ACC112 (cell line): ENCODE measurements at regions not wholly inside any gene's neighbourhood (a gene's known extent, or its start where the extent isn't known, plus 50 kb on each side); places are given as distances from the start of the nearest gene placed in this dataset.

Experiments
- H2AFZ ChIP-seq: fragments of 200-600 bp; sonication (generic); one replicate; pipeline ENCODE4 v1.6.0; 2017; ENCODE audit warnings: antibody characterized with exemption, low read length; ENCODE audit not compliant: unreplicated experiment
- H3K27ac ChIP-seq: fragments of 200-600 bp; sonication (generic); 2 replicates; pipeline ENCODE4 v1.5.1; 2014; ENCODE audit warnings: low read depth, mild to moderate bottlenecking, antibody characterized with exemption, low read length, moderate library complexity
- H3K27me3 ChIP-seq: fragments of 200-600 bp; sonication (generic); 2 replicates; pipeline ENCODE4 v1.6.1; 2014; ENCODE audit warnings: mild to moderate bottlenecking, antibody characterized with exemption, low read length, moderate library complexity, mixed read lengths; ENCODE audit not compliant: insufficient read depth
- H3K36me3 ChIP-seq: fragments of 200-600 bp; sonication (generic); 2 replicates; pipeline ENCODE4 v1.6.1; 2016; ENCODE audit warnings: mild to moderate bottlenecking, antibody characterized with exemption, low read length, moderate library complexity, mixed read lengths; ENCODE audit not compliant: insufficient read depth
- H3K4me1 ChIP-seq: fragments of 200-600 bp; sonication (generic); one replicate; pipeline ENCODE4 v1.6.1; 2016; ENCODE audit warnings: low read length, mixed read lengths; ENCODE audit not compliant: insufficient read depth, unreplicated experiment, control insufficient read depth
- H3K4me3 ChIP-seq: fragments of 200-600 bp; sonication (generic); 2 replicates; pipeline ENCODE4 v1.5.1; 2014; ENCODE audit warnings: mild to moderate bottlenecking, low read depth, low read length
- H3K79me2 ChIP-seq: fragments of 200-600 bp; sonication (generic); one replicate; pipeline ENCODE4 v1.6.0; 2016; ENCODE audit warnings: low read length; ENCODE audit not compliant: control insufficient read depth, unreplicated experiment, insufficient read depth

- Histone ChIP-seq H3K27me3 (peaks cover 40% of the 10 kb centered on the region), H2AFZ (no peak overlapping the region), H3K4me3 (no peak overlapping the region), H3K79me2 (no peaks in the 10 kb centered on the region), H3K36me3 (no peaks in the 10 kb centered on the region), H3K27ac (no peak overlapping the region), H3K4me1 (no peaks in the 10 kb centered on the region)
These were observed 277.8 kb upstream of the FBXL7 start for GRCh38 chr5:15222156-15222555.

DNA sequence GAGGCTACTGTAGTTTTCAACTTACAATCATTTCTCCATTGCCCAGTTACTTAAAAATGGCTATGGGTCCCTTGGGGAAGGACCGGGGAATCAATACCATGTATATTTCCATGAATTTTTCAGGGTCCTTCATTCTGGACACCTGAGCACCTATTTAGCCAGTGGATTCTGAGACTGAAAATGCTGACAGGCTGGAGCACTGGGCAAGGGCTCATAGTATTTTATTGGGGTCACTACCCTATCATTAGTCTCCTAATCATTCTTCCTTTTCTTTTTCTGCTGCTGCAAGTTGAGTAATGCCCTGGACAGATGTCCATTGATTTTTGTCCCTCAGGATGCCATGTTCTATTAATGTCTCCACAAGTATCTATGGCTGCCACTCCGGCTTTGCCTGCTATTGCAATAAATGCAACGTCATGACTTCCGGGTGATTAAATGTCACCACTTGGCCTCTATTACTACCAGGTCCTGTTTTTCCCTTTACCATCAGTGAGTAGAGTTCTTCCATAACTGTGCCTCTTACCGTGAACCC is 279.3 kb upstream of the FBXL7 start:
- H2AFZ ChIP-seq = no peak overlapping the region
- H3K27ac ChIP-seq = no peak overlapping the region
- H3K79me2 ChIP-seq = no peaks in the 10 kb centered on the region
- no peak overlapping the region for H3K4me3 ChIP-seq
- H3K36me3 ChIP-seq = no peaks in the 10 kb centered on the region
- no peaks in the 10 kb centered on the region for H3K4me1 ChIP-seq
- H3K27me3 ChIP-seq = peaks cover 30% of the 10 kb centered on the region

DNA sequence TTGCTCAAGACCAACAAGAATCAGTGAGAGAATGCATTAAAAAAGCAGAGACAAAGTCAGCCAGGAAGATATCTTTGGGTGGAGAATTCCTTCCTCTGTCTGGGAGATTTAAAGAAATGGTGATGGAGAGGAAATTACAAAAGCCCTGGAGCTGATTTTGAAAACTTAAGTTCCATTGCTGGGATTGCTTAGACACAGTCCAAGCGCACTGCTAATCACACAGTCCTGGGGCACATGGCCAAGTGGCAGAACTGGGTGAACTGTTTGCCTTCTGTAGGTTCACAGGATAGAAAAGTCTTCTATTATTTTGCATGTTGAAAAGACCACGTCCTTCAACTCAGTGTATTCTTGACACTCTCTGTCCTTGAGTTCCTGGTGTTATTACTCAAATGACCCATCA is 284.9 kb upstream of the FBXL7 start:
- H3K79me2 ChIP-seq = no peaks in the 10 kb centered on the region

GRCh38 chr5:15214010-15214409 is 286.0 kb upstream of the FBXL7 start:
- Histone ChIP-seq H3K27me3 (peaks cover 49% of the 10 kb centered on the region; the same call in 1 of the 2 replicates), H3K27ac (no peak overlapping the region), H3K36me3 (no peaks in the 10 kb centered on the region), H2AFZ (no peak overlapping the region), H3K4me3 (no peak overlapping the region), H3K4me1 (no peaks in the 10 kb centered on the region), H3K79me2 (no peaks in the 10 kb centered on the region)

More for the DNA sequence above, 284.9 kb upstream of the FBXL7 start:
- H3K4me1 ChIP-seq = no peaks in the 10 kb centered on the region
- H3K27ac ChIP-seq = no peak overlapping the region
- no peaks in the 10 kb centered on the region for H3K36me3 ChIP-seq
- no peak overlapping the region for H3K4me3 ChIP-seq
- H2AFZ ChIP-seq = no peak overlapping the region
- peaks cover 50% of the 10 kb centered on the region; the same call in 1 of the 2 replicates for H3K27me3 ChIP-seq

DNA sequence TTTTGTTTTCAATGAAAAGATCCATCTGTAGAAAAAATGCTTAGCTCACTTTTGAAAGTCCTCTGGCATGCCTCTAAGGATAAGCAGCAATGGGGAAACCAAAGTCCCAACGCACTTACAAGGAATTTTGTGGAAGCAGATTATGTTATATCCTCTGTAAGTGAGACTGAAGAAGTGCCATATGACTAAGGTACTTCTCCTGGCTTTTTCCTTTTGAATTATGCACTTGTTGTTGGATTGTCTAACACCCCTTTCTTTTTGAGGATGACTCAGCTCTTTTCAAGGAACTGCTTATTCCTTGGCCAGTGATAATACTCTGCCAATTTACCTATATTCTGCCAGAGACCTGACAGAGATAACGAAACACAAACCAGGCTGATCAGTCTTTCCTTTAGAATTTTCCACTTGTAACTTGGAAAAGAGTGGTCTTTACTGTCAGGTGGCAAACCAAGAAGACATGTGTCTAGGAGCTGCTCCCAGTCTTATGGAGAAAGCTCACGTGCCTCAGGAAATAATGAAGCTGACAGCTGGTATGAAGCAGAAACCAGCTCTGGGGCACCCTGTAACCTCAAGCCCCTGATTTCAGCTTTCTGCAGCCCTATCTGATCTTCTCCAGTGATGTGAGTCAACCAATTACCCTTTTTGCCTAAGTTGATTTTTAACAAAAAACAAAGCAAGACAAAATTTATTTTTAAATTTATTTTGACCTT is 290.8 kb upstream of the FBXL7 start:
- Histone ChIP-seq H3K36me3 (no peaks in the 10 kb centered on the region), H3K4me3 (no peak overlapping the region), H3K4me1 (no peaks in the 10 kb centered on the region), H3K27ac (no peak overlapping the region), H2AFZ (no peak overlapping the region), H3K27me3 (peaks cover 24% of the 10 kb centered on the region), H3K79me2 (no peaks in the 10 kb centered on the region)

DNA sequence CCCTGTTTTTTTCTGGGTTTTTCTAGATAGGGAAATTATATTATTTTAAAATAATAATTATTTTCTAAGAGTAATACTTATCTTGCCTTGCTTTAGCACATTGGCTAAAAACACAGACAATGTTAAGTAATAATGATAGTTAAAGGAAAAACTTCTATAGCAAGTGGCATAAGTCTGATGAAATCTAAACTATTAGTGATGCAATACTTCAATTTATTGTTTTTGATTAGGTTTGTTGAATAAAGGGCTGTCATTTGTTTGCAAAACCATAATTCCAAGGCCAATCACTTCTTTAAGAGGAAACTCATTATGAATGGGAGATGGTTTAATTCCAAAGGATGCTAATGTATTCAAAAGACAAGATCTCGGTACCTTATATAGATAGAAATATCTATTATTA is 293.8 kb upstream of the FBXL7 start:
- peaks cover 10% of the 10 kb centered on the region for H3K27me3 ChIP-seq
- H3K27ac ChIP-seq = no peak overlapping the region
- H3K4me3 ChIP-seq = no peak overlapping the region
- no peak overlapping the region for H2AFZ ChIP-seq
- H3K79me2 ChIP-seq = no peaks in the 10 kb centered on the region
- H3K4me1 ChIP-seq = no peaks in the 10 kb centered on the region
- no peaks in the 10 kb centered on the region for H3K36me3 ChIP-seq

DNA sequence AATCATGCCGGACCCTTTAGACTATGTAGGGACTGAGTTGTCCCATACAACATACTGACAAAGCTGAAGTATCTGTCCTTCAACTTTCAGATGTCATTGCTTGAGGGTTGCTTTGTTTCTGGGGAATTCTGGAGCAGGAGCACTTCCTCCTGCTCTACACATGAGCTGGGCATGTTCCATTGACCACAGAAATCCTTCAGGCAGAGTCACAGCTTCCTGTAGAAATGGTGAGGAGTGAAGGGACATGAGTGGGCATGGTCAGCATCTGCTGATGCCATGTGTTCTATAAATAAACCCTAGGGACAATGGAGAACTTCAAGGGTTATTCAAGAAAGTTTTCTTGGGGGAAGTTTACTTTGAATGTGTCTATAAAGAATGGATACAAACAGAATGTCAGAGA is 296.6 kb upstream of the FBXL7 start:
- no peak overlapping the region for H3K4me3 ChIP-seq
- H3K27me3 ChIP-seq = peaks cover 7% of the 10 kb centered on the region
- H3K79me2 ChIP-seq = no peaks in the 10 kb centered on the region
- H3K36me3 ChIP-seq = no peaks in the 10 kb centered on the region
- H2AFZ ChIP-seq = no peak overlapping the region
- H3K4me1 ChIP-seq = no peaks in the 10 kb centered on the region
- no peak overlapping the region for H3K27ac ChIP-seq

GRCh38 chr5:15191012-15191411 is 309.0 kb upstream of the FBXL7 start:
- Histone ChIP-seq H3K4me3 (no peak overlapping the region), H3K27ac (no peak overlapping the region), H3K27me3 (peaks cover 10% of the 10 kb centered on the region; the same call in 1 of the 2 replicates), H3K79me2 (no peaks in the 10 kb centered on the region), H2AFZ (no peak overlapping the region), H3K36me3 (no peaks in the 10 kb centered on the region), H3K4me1 (no peaks in the 10 kb centered on the region)

DNA sequence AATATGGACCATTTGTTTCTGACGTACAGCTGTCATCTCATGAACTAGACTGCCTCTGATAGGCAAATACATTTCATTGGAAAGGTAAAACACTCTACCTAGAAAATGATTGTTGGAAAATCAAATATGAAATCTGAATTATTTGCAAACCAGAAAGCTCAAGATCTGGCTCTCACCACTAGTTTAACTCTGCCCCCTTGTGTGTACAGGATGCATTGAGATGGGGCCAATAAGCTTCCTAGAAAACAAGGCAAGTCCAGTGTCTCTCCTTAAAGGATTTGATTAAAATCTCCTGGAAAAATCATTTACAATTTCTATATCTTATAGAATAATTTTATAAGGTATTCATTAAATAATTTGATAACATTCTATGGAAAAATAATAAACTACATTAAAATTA is 311.9 kb upstream of the ANKH start:
- Histone ChIP-seq H3K27ac (no peak overlapping the region), H2AFZ (no peak overlapping the region), H3K4me3 (no peak overlapping the region), H3K36me3 (no peaks in the 10 kb centered on the region), H3K79me2 (no peaks in the 10 kb centered on the region), H3K27me3 (peaks cover 2% of the 10 kb centered on the region; the same call in 1 of the 2 replicates), H3K4me1 (no peaks in the 10 kb centered on the region)

DNA sequence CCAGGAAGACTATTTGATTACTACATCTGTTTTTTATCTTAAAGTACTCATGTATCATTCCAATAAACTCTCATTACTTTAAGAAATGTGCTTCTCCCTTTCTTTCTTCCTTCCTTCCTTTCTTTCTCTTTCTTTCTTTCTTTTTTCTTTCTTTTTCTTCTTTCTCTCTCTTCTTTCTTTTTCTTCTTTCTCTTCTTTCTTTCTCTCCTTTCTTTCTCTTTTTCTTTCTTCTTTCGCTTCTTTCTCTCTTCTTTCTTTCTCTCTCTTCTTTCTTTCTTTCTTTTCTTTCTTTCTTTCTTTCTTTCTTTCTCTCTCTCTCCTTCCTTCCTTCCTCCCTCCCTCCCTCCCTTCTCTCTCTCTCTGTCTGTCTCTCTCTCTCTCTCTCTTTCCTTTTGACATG is 298.6 kb upstream of the ANKH start:
- H3K36me3 ChIP-seq = no peaks in the 10 kb centered on the region
- peaks cover 21% of the 10 kb centered on the region; the same call in 1 of the 2 replicates for H3K27me3 ChIP-seq
- no peaks in the 10 kb centered on the region for H3K79me2 ChIP-seq
- no peak overlapping the region for H3K27ac ChIP-seq
- no peak overlapping the region for H2AFZ ChIP-seq
- H3K4me3 ChIP-seq = no peak overlapping the region
- no peaks in the 10 kb centered on the region for H3K4me1 ChIP-seq

DNA sequence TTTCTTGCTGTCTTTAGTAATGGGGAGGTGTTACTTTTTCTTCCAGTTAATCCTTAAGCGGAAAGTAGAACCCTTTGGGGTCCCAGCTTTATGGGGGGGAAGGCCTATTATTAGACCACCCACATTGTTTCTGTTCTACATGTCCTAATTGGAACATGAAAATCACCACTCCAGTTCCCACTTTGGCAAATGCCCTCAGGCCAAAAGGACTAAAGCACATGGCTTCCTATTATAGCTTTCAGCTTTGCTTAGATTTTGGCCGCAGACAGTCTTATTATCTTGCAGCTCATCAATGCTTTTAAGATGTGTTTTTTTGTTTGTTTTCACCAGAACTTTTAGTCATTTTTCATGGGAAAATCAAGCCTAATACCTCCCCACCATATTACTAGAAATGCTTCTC is 296.8 kb upstream of the ANKH start:
- Histone ChIP-seq H3K36me3 (no peaks in the 10 kb centered on the region), H3K4me3 (no peak overlapping the region), H3K79me2 (no peaks in the 10 kb centered on the region), H2AFZ (no peak overlapping the region), H3K4me1 (no peaks in the 10 kb centered on the region), H3K27me3 (peaks cover 21% of the 10 kb centered on the region), H3K27ac (no peak overlapping the region)
